A673 (cell line): ENCODE measurements at regions not wholly inside any gene's neighbourhood (a gene's known extent, or its start where the extent isn't known, plus 50 kb on each side); places are given as distances from the start of the nearest gene placed in this dataset.

ENCODE experiments used
- CTCF ChIP-seq: fragments of 300-800, 200-600 bp; sonication (generic); conservative IDR thresholded peaks from 2 replicates; pipeline ENCODE4 v1.5.1; 2017; ENCODE audit warnings: low read depth, mild to moderate bottlenecking, antibody characterized with exemption, low read length, moderate library complexity, mixed read lengths
- EZH2 ChIP-seq: fragments of 200-600 bp; sonication (generic); IDR thresholded peaks from 2 replicates; pipeline ENCODE4 v1.6.1; 2017; ENCODE audit warnings: borderline replicate concordance, low read depth, mild to moderate bottlenecking, mixed read lengths, antibody characterized with exemption, low read length; ENCODE audit not compliant: poor library complexity, severe bottlenecking

DNA sequence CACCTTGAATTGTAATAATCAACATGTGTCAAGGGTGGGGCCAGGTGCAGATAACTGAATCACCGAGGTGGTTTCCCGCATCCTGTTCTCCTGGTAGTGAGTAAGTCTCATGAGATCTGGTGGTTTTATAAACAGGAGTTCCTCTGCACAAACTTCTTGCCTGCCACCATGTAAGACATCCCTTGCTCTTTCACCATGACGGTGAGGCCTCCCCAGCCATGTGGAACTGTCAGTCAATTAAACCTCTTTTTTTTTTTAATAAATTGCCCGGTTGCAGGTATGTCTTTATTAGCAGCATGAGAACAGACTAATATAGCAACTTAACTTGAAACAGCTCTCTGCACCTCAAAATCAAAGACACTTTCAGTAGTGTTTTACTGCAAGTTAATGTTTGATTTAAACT, 121.6 kb downstream of the OGFRL1 start:
- TF ChIP-seq CTCF (no peak), EZH2 (no peak)
